Fibroblast of skin of right quadriceps (primary cell): ENCODE measurements at regions not wholly inside any gene's neighbourhood (a gene's known extent, or its start where the extent isn't known, plus 50 kb on each side); places are given as distances from the start of the nearest gene placed in this dataset.

Source experiments
- DNase-seq: peaks from one replicate; pipeline ENCODE4 v3.0.0-alpha.2; 2013

DNA sequence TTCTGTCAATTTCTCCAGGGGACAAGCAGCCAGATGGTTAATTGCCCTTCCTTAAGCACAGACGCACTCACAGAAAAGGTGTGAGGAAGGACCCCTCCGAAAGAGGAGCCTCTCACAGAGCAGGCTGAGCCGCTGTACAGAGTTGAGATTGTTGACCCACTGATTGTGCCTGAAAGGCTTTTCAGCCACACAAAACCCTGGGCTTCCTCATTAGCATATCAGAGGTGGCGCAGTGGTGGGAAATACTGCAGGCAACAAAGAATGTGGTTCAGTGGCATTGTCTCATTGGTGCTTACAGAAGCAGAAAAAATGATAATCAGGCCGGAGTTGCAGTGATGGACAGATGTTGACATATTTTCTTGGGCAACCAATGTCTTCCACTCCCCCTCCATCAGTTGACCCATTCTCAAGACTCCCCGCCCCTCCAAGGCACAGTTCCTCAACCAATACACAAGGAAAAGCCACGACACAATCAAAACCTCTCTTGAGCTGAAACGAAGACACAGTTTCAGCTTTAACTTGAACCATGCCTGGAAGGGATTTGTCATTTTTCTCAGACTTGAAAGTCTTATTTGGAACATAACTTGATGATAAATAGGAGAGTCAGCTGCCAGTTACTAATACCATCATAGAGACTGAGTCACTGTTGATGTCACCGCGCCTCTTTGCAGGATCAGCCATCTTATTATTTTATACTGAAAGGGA lies 53.1 kb downstream of the ATXN3L start:
- no peak for DNase-seq

- DNase-seq, result no peak
These were observed 54.2 kb downstream of the ATXN3L start for GRCh38 chrX:13265549-13266132.

DNA sequence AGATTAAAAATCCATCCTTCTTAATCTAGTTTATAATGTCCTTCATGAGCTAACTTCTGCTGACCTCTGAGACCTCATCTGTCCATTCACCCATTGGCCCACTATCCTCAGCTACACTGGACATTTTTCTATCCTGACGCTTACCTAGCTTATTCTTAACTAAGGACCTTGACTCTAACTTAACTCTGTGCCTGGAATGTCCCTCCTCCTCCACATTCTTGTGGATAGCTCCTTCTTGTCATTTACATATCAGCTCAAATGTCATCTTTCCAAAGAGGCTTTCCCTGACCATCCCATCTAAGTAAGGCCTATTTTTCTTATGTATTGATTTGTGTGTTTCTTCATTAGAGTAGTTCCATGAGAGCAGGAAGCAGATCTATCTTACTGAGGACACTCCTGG lies 54.7 kb downstream of the ATXN3L start:
- DNase-seq, result no peak

DNA sequence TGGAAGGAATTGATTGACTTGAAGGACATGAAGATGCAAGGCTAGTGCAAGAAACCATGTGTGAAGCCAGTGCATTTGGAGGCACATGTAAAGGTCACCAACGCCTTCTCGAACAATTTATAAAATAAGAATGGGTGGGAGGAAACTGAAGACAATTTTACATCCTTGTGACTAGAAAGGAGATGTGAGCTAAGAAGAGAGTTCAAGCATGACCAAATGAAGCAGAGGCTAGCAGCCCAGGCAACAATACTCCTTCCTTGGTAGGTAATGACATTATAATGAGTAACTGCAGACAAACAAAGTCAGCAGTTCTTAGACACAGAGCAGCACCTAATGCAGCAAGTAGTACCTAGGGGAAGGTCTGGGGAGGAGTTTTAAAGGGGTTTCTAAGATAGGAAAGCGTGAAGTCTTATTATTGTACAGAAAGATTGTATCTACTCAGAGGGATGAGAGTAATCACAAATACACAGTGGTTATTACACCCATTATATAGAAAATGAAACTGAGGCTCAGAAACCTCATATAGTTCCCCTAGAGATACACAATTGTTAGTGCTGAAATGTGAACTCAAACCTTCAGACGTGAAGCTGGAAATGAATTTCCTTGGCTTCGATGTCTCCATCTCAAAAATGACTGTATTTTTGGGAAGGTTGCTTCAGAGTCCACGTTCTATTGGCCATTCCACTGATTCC lies 56.1 kb downstream of the ATXN3L start:
- no peak for DNase-seq

DNA sequence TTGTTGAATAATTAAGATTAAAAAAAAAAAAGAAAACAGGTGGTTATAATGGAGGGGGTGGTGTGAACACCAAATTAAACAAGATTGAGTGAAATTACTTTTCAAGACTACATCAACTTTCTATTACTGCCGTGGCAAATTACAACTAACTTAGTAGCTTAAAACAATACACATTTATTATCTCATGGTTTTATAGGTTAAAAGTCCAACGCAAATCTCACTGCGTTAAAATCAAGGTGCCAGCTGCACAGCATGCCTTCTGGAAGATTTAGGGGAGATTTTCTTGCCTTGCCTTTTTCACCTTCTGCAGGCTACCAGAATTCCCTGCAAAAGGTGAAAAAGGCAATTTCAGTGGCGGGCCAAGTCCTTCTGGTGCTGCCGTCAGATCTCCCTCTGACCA lies 58.5 kb downstream of the ATXN3L start:
- DNase-seq, result no peak

DNA sequence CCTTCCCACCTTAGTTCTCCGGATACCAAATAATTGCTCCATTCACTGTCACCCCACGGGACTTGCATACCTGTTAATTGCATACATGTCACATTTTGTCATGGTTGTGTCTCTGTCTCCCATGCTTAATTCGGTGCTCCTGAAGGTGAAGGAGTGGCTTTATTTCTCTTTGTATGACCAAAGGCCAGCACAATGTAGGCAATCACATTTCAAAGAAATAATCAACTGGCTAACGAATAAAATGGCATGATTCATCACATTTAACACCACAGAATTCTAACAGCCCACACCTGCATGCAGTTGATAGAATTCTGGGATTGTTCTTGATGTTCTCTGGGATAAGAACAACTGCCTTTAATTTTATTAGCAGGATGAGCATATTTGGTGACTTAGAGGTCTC lies 59.3 kb downstream of the ATXN3L start:
- DNase-seq, result no peak

- DNase-seq, result no peak
These were observed 61.1 kb downstream of the ATXN3L start for GRCh38 chrX:13258725-13259124.

GRCh38 chrX:13258052-13258444 lies 61.8 kb downstream of the ATXN3L start:
- DNase-seq, result no peak

DNA sequence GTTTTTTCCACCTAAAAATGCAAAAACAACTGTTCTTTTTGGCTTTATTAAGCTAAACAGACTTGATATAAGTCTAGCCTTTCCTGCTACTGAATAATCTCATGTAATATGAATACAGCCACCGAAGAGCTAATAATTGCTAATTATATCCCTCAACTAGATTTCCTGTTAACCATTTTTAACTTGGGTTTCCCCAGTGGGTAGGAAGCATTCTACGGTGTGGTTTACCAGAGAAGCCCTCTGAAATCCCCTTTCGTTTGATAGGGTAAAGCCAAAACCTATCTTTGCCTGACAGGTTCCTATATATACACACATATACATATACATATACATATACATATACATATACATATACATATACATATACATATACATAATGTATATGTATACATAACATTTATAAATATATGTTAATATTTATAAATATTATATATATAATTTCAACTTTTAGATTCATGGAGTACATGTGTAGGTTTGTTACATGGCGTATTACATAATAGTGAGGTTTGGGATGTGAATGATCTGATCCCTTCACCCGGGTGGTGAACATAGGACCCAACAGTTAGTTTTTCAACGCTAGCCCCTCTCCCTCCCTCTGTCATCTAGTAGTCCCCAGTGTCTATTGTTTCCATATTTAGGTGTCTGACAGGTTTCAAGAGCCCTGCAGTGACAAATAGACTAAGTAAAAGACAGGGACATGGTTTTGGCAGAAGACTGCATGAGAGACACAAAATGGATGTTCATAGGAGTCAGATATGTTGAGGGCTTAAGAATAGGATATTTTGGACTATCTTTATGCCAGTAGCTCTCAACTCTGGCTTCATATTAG lies 62.4 kb downstream of the ATXN3L start:
- no peak for DNase-seq

- no peak for DNase-seq
These were observed 63.2 kb downstream of the ATXN3L start for GRCh38 chrX:13256603-13257002.

DNA sequence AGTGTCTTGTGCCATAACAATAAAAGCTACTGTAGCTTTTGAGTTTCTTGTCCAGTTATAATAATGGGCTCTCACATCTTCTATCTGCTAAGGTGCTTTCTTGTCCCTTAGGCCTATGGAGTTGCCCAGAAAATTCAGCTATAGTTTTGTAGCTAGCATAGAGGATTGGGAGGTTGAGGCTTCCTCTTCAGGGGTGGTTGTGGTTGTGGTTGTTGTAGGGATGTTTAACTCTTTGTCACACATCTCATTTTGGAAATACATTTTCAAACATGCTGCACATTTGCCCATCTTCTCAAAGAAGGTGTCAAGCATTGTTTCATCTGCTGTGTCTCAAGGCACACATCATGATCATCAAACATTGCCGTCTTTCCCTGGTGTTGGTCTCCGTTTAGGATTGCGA lies 65.0 kb downstream of the ATXN3L start:
- no peak for DNase-seq

GRCh38 chrX:13254076-13254785 lies 65.6 kb downstream of the ATXN3L start:
- peak; percentile 49 for DNase-seq

DNA sequence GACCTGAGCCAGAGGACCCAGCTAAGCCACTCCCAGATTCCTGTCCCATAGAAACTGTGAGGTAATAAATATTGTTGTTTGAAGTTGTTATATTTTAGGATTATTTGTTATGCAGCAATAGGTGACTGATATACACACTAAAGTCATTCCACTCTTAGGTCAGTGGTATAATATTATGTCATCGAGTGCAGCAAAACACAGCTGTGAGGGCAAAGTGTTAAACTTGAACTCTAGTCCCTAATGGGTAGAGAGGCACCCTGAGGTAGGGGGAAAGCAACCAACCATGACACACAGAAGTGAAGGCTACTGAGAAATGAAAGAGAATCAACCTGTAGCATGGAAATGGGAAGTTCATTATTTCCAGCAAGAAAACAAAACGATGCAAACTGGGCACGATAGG lies 66.6 kb downstream of the ATXN3L start:
- DNase-seq, result no peak

DNA sequence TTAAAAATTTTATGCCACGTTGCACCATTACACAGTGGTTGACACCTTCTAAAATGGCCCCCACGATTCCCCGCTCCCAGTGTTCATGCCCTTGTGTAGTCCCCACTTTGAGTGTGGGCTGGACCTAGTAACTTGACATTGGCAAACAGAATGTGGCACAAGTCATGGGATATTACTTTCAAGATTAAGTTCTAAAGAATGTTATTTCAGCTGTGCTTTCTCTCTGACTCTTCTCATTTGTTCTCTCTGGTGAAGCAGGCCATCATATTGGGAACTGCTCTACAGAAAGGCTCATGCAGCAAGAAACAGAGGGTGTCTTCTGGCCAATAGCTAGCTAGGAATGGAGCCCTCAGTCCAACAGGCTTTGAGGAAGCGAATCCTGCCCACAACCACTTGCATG lies 67.1 kb downstream of the ATXN3L start:
- no peak for DNase-seq

DNA sequence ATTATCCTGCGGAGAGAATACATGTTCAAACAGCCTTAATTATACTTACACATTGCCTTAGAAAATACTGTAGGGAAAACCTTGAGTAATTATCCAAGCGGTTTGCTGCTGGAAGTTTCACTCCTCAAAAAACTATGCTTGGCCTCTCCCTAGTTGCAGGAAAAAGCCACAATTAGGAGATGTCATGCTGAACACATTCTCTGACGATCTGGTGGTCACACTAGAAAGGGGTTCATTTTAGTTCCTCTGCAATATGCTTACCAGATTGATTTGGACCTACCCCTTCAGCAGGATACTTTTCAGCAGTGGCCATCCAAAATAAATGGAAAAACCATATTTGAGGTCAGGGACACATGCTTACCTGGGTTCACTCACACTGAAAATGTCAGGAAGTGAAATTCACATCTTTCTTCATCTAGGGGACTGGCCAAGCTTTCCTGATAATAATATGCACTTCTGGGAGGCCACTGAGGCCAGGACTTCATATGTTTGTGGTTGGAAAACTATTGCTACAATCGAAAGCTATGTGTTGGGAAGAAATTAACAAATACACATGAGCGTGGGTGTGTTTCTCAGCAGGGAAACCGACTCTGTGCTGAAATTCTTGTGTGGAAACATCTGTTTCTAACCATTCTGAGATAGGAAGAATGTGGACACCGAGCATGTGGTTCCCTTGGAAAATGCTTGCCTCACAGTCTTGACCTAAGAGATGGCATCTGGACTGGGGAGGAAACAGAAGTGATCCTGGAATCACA lies 68.8 kb downstream of the ATXN3L start:
- peak; percentile 96 for DNase-seq

DNA sequence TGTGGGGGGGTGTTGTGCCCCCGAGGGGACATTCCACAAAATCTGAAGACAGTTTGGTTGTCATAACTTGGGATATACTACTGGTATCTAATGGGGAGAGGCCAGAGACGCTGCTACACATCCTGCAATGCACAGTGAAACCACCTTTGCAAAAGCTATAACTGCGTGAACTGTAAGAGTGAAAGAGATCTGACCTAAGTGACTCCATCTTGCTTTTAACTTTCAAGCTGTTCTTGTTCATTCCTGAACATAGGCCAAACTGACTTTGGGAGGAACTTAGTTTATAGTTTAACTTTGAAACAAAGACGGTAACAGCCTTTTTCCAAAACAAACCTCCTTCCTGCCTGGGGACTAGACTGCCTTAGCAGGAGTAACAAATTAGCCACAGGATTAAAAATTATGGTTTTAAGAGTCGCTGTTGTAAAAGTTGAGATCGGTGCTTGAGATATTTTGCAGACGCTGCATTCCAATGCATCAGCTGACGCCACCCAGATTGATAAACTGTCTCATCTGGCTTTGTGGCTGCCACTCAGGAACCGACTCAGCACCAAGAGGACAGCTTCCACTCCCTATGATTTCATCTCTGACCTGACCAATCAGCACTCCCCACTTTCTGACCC lies 70.9 kb downstream of the ATXN3L start:
- DNase-seq, result peak; percentile 83

DNA sequence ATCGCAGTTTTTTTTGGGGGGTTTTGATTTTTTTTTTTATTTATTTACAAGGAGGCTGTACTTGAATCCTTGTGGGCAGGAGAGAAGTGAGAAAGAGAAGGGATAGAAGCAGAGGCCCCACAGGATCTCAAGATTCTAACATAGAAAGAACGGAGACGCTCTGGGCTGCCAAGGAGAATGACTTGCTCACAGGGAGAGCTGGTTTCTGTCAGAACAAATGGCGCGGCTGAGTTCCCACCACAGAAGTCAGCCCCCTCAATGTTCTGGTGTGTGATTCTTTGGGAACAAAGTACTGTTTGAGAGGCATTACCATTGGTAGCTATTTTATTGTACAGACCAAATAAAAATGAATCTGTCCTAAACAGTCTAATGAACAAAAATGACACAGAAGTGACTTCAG lies 80.6 kb downstream of the ATXN3L start:
- no peak for DNase-seq

GRCh38 chrX:13235930-13236329 lies 83.9 kb downstream of the ATXN3L start:
- peak; percentile 59 for DNase-seq

GRCh38 chrX:13232484-13232883 lies 87.4 kb downstream of the ATXN3L start:
- no peak for DNase-seq

DNA sequence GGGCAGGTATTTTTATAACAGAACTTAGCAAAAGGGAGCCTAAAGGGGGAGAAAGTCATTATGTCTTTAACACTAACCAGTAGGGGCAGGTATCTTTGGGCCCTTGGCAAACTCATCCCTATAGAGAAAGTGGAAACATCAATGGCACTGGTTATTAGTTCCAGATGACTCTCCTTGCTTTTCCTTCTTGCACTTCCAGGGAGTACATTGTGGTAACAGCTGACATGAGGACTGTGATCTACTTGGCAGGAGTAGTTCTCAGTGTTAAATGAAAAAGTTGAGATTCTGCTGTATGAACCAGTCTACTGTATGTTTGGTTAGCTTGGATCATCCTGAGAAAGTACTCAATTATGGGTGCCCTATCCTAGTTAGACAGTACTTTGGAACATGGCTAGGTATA lies 93.6 kb downstream of the ATXN3L start:
- DNase-seq, result no peak

DNA sequence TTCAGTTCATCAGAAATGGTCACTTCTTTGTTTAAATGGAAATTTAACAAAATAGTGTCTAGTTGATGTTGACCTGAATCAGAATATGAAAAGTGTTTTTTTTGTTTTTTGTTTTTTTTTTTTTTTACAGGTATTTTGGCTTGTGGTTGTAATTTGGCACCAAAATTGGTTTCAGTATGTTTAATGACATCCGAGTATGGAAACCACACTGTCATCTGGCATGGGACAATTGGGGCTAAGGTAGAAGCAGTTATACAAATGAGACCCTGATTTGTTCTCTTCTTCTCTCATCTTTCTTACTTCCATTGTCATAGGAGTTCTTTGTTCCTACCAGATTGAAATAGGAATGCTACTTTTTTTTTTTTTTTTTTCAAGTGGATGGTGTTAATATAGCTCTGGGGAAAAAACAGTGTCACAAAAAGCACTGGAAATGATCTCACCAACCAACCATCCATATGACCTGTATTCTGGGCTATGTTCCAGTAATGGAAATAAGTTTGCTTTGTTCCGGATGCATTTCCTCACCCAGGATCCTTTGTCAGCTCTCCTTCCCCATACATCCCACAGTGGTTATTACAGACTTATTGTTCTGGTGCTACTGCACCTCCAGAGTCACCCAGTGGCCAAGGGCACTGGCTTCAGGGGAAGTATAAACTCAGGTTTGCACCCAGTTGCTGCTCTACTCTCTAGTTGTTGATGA lies 95.8 kb downstream of the ATXN3L start:
- peak; percentile 94 for DNase-seq
